GM12878 (cell line): ENCODE measurements at regions not wholly inside any gene's neighbourhood (a gene's known extent, or its start where the extent isn't known, plus 50 kb on each side); places are given as distances from the start of the nearest gene placed in this dataset.

Experiments
- ATAC-seq: fragments of 200-7000 bp; cut with Tn5 transposase; 3 replicates; pipeline ENCODE4 v1.9.1; 2020; ENCODE audit warnings: mild to moderate bottlenecking, moderate library complexity
- BruUV-seq: library from RNA; stranded (reverse); fragments of 400-500 nt; replicated peaks from 2 replicates; lab custom pipeline; 2021; lab: Mats Ljungman, UMichigan
- CTCF ChIA-PET: fragments of 300-600 bp; sonication (Branson Sonifier 250); formaldehyde crosslinking; extraction: SDS; loops from one replicate; lab custom pipeline; 2021; ENCODE audit warnings: inconsistent platforms; lab: Yijun Ruan, JAX
- POLR2A ChIA-PET: fragments of 350-600 bp; formaldehyde crosslinking; extraction: SDS; loops from one replicate; lab custom pipeline; 2021; ENCODE audit warnings: inconsistent platforms; lab: Charles Lee
- RAD21 ChIA-PET: fragments of 300-600 bp; sonication (Branson Sonifier 250); formaldehyde crosslinking; loops from one replicate; lab custom pipeline; 2023; ENCODE audit warnings: antibody characterized with exemption; ENCODE audit not compliant: unreplicated experiment; lab: Charles Lee
- SMC1A ChIA-PET: fragments of 300-600 bp; sonication (Branson Sonifier 250); formaldehyde crosslinking; loops from one replicate; lab custom pipeline; 2023; ENCODE audit not compliant: unreplicated experiment, uncharacterized antibody; lab: Charles Lee
- DNase-seq: peaks from one replicate; pipeline ENCODE4 v3.0.0-alpha.2; 2011; ENCODE audit warnings: low read depth, low spot score
- FAIRE-seq: peaks from 3 replicates; lab custom pipeline; 2011; peaks lifted over from hg19 to GRCh38; lab: Jason Lieb, UNC
- H2AFZ ChIP-seq: 2 replicates; pipeline ENCODE4 v1.6.0; 2011; ENCODE audit warnings: low read depth, low read length, control low read depth; ENCODE audit not compliant: control insufficient read depth
- H3K27ac ChIP-seq: 2 replicates; pipeline ENCODE4 v1.5.1; 2011; ENCODE audit warnings: control low read depth; ENCODE audit not compliant: control insufficient read depth, insufficient read depth
- H3K27me3 ChIP-seq, 2 experiments: replicated peaks in 1 of 2; 2 replicates each; pipeline versions ENCODE4 v1.6.0 to v1.6.1; 2011; ENCODE audit warnings: low read length in 1 of 2; ENCODE audit not compliant: control insufficient read depth in 2 of 2, insufficient read depth in 2 of 2
- H3K36me3 ChIP-seq, 2 experiments: 2 replicates each; pipeline ENCODE4 v1.5.1; 2011; ENCODE audit warnings: low read length in 1 of 2; ENCODE audit not compliant: control insufficient read depth in 2 of 2, insufficient read depth in 2 of 2
- H3K4me1 ChIP-seq: 2 replicates; pipeline ENCODE4 v1.6.1; 2011; ENCODE audit warnings: mild to moderate bottlenecking, low read length, moderate library complexity, mixed read lengths; ENCODE audit not compliant: control insufficient read depth, insufficient read depth
- H3K4me2 ChIP-seq: 2 replicates; pipeline ENCODE4 v1.6.0; 2011; ENCODE audit warnings: control low read depth; ENCODE audit not compliant: control insufficient read depth, insufficient read depth
- H3K4me3 ChIP-seq: fragments of 200-600 bp; sonication (generic); 2 replicates; pipeline ENCODE4 v1.5.1; 2016
- H3K79me2 ChIP-seq: 2 replicates; pipeline ENCODE4 v1.6.0; 2011; ENCODE audit warnings: low read length; ENCODE audit not compliant: control insufficient read depth, insufficient read depth
- H3K9ac ChIP-seq: 2 replicates; pipeline ENCODE4 v1.8.0; 2011; ENCODE audit warnings: low read length, control low read depth, mixed read lengths; ENCODE audit not compliant: control insufficient read depth, insufficient read depth
- H3K9me3 ChIP-seq: replicated peaks from 3 replicates; pipeline ENCODE4 v1.5.1; 2011; ENCODE audit warnings: mild to moderate bottlenecking, low read length; ENCODE audit not compliant: control insufficient read depth, insufficient read depth
- H4K20me1 ChIP-seq: 2 replicates; pipeline ENCODE4 v1.6.0; 2011; ENCODE audit not compliant: control insufficient read depth, insufficient read depth
- CHD2 ChIP-seq: IDR thresholded peaks from 2 replicates; pipeline ENCODE4 v1.6.1; 2011; ENCODE audit warnings: low read depth, low read length, improper control_type of control experiment, borderline replicate concordance
- ESRRA ChIP-seq: IDR thresholded peaks from 2 replicates; pipeline ENCODE4 v1.6.1; 2012; ENCODE audit warnings: mild to moderate bottlenecking, low read length, improper control_type of control experiment
- MYC ChIP-seq: IDR thresholded peaks from 2 replicates; pipeline ENCODE4 v1.6.1; 2011; ENCODE audit warnings: mild to moderate bottlenecking, low read length, moderate library complexity, inconsistent platforms; ENCODE audit not compliant: insufficient read depth, insufficient replicate concordance, insufficient read length, severe bottlenecking
- PML ChIP-seq: IDR thresholded peaks from 2 replicates; pipeline ENCODE4 v1.6.1; 2012; ENCODE audit warnings: low read length, inconsistent platforms
- POLR2AphosphoS5 ChIP-seq: IDR thresholded peaks from 2 replicates; pipeline ENCODE4 v1.6.1; 2011; ENCODE audit warnings: mild to moderate bottlenecking, low read length, inconsistent platforms
- SMARCA5 ChIP-seq: fragments of 450-650 bp; IDR thresholded peaks from 2 replicates; pipeline ENCODE4 v1.6.1; 2017; ENCODE audit warnings: mild to moderate bottlenecking
- SUZ12 ChIP-seq: fragments of 200-600 bp; sonication (generic); IDR thresholded peaks from one replicate; pipeline ENCODE4 v1.6.1; 2018; ENCODE audit warnings: antibody characterized with exemption, mild to moderate bottlenecking; ENCODE audit not compliant: unreplicated experiment
- ZNF207 ChIP-seq: fragments of 450-650 bp; IDR thresholded peaks from 2 replicates; pipeline ENCODE4 v1.6.1; 2014; ENCODE audit warnings: antibody characterized with exemption, mild to moderate bottlenecking, borderline replicate concordance
- WGBS: methylation state at CpG from one replicate; pipeline ENCODE4 v1.1.6; 2016; ENCODE audit warnings: low lambda C conversion rate; ENCODE audit not compliant: insufficient replicate concordance, insufficient coverage; ENCODE audit errors: missing lambda C conversion rate; 5-methylcytosine and 5-hydroxymethylcytosine counted together
- in situ Hi-C: fragments of 300-500 bp; cut with MboI; formaldehyde crosslinking; loops from 9 replicates; pipeline ENCODE4 v1.14.3; 2018; ENCODE audit warnings: mixed read lengths
- intact Hi-C: fragments of 100-400 bp; cut with micrococcal nuclease; formaldehyde crosslinking; loops from one replicate; pipeline ENCODE4 v1.14.2; 2022; ENCODE audit not compliant: unreplicated experiment
- TF ChIP-seq, protein P1 (sequence below): fragments of 450-650 bp; IDR thresholded peaks from 2 replicates; pipeline ENCODE4 v1.6.1; 2017; ENCODE audit warnings: mild to moderate bottlenecking, low read depth, inconsistent platforms; ENCODE audit not compliant: poor library complexity, severe bottlenecking
- TF ChIP-seq, protein P2 (sequence below): fragments of 150-350 bp; IDR thresholded peaks from 2 replicates; pipeline ENCODE4 v1.6.1; 2014; ENCODE audit warnings: mild to moderate bottlenecking, low read depth, low read length
- TF ChIP-seq, protein P3 (sequence below): fragments of 150-350 bp; IDR thresholded peaks from 2 replicates; pipeline ENCODE4 v1.6.1; 2016; ENCODE audit warnings: low read depth, low read length
- TF ChIP-seq, protein P4 (sequence below): IDR thresholded peaks from 2 replicates; pipeline ENCODE4 v1.6.1; 2012; ENCODE audit warnings: low read length, inconsistent platforms
- TF ChIP-seq, protein P5 (sequence below): fragments of 450-650 bp; formaldehyde crosslinking; IDR thresholded peaks from 2 replicates; pipeline ENCODE4 v1.4.0; 2022; ENCODE audit warnings: mild to moderate bottlenecking, moderate library complexity

DNA sequence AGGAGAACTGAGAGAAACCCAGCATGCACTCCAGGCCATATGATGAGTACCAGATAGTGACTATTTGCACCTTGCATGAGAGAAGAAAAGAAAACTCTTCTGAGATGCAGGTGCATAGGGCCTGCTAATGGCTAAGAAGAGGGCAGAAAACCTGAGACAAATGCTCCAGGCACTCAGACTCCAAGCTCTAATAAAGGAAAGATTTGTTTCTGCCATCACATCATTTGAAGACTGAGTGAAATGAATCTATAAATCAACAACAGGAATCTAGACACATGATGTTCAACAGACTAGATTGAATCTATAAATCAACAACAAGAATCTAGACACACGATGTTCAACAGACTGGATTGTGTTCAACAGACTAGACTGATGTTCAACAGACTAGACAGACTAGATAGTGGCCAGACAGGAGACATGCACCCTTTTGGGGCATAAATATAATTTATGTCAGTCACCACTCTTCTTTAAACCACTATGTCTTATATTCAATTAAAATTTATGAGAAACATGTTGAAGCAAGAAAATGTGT is 482.7 kb upstream of the UBE2E3 start:
- H3K27ac ChIP-seq, result no peak overlapping the region
- no peaks in the 10 kb centered on the region for H3K27me3 ChIP-seq
- H3K4me1 ChIP-seq, result no peaks in the 10 kb centered on the region
- ChIA-PET SMC1A (no interaction called here), POLR2A (no interaction called here), RAD21 (no interaction called here), CTCF (no interaction called here)
- DNase-seq (no peak), FAIRE-seq (no peak), ATAC-seq (no peak)
- H2AFZ ChIP-seq, result no peak overlapping the region
- in situ Hi-C loops, result no loop called here
- 22% methylated on average over 1 of the region's 1 CpG for WGBS
- BruUV-seq, result no TSS peak
- no peaks in the 10 kb centered on the region for H3K9me3 ChIP-seq
- H3K4me3 ChIP-seq, result no peak overlapping the region
- H3K36me3 ChIP-seq, result no peaks in the 10 kb centered on the region
- H4K20me1 ChIP-seq, result no peaks in the 10 kb centered on the region
- H3K4me2 ChIP-seq, result no peak overlapping the region
- intact Hi-C loops, result no loop called here
- no peaks in the 10 kb centered on the region for H3K79me2 ChIP-seq
- H3K9ac ChIP-seq, result no peak overlapping the region
- TF ChIP-seq ZNF207 (no peak), MYC (no peak), SMARCA5 (no peak), PML (no peak), ESRRA (no peak), POLR2AphosphoS5 (no peak), CHD2 (no peak), SUZ12 (no peak)
- TF ChIP-seq, protein P1, sequence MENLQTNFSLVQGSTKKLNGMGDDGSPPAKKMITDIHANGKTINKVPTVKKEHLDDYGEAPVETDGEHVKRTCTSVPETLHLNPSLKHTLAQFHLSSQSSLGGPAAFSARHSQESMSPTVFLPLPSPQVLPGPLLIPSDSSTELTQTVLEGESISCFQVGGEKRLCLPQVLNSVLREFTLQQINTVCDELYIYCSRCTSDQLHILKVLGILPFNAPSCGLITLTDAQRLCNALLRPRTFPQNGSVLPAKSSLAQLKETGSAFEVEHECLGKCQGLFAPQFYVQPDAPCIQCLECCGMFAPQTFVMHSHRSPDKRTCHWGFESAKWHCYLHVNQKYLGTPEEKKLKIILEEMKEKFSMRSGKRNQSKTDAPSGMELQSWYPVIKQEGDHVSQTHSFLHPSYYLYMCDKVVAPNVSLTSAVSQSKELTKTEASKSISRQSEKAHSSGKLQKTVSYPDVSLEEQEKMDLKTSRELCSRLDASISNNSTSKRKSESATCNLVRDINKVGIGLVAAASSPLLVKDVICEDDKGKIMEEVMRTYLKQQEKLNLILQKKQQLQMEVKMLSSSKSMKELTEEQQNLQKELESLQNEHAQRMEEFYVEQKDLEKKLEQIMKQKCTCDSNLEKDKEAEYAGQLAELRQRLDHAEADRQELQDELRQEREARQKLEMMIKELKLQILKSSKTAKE, result no peak
- TF ChIP-seq, protein P2, sequence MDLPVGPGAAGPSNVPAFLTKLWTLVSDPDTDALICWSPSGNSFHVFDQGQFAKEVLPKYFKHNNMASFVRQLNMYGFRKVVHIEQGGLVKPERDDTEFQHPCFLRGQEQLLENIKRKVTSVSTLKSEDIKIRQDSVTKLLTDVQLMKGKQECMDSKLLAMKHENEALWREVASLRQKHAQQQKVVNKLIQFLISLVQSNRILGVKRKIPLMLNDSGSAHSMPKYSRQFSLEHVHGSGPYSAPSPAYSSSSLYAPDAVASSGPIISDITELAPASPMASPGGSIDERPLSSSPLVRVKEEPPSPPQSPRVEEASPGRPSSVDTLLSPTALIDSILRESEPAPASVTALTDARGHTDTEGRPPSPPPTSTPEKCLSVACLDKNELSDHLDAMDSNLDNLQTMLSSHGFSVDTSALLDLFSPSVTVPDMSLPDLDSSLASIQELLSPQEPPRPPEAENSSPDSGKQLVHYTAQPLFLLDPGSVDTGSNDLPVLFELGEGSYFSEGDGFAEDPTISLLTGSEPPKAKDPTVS, result no peak
- TF ChIP-seq, protein P3, sequence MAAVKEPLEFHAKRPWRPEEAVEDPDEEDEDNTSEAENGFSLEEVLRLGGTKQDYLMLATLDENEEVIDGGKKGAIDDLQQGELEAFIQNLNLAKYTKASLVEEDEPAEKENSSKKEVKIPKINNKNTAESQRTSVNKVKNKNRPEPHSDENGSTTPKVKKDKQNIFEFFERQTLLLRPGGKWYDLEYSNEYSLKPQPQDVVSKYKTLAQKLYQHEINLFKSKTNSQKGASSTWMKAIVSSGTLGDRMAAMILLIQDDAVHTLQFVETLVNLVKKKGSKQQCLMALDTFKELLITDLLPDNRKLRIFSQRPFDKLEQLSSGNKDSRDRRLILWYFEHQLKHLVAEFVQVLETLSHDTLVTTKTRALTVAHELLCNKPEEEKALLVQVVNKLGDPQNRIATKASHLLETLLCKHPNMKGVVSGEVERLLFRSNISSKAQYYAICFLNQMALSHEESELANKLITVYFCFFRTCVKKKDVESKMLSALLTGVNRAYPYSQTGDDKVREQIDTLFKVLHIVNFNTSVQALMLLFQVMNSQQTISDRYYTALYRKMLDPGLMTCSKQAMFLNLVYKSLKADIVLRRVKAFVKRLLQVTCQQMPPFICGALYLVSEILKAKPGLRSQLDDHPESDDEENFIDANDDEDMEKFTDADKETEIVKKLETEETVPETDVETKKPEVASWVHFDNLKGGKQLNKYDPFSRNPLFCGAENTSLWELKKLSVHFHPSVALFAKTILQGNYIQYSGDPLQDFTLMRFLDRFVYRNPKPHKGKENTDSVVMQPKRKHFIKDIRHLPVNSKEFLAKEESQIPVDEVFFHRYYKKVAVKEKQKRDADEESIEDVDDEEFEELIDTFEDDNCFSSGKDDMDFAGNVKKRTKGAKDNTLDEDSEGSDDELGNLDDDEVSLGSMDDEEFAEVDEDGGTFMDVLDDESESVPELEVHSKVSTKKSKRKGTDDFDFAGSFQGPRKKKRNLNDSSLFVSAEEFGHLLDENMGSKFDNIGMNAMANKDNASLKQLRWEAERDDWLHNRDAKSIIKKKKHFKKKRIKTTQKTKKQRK, result no peak
- TF ChIP-seq, protein P4, sequence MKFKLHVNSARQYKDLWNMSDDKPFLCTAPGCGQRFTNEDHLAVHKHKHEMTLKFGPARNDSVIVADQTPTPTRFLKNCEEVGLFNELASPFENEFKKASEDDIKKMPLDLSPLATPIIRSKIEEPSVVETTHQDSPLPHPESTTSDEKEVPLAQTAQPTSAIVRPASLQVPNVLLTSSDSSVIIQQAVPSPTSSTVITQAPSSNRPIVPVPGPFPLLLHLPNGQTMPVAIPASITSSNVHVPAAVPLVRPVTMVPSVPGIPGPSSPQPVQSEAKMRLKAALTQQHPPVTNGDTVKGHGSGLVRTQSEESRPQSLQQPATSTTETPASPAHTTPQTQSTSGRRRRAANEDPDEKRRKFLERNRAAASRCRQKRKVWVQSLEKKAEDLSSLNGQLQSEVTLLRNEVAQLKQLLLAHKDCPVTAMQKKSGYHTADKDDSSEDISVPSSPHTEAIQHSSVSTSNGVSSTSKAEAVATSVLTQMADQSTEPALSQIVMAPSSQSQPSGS, result no peak
- TF ChIP-seq, protein P5, sequence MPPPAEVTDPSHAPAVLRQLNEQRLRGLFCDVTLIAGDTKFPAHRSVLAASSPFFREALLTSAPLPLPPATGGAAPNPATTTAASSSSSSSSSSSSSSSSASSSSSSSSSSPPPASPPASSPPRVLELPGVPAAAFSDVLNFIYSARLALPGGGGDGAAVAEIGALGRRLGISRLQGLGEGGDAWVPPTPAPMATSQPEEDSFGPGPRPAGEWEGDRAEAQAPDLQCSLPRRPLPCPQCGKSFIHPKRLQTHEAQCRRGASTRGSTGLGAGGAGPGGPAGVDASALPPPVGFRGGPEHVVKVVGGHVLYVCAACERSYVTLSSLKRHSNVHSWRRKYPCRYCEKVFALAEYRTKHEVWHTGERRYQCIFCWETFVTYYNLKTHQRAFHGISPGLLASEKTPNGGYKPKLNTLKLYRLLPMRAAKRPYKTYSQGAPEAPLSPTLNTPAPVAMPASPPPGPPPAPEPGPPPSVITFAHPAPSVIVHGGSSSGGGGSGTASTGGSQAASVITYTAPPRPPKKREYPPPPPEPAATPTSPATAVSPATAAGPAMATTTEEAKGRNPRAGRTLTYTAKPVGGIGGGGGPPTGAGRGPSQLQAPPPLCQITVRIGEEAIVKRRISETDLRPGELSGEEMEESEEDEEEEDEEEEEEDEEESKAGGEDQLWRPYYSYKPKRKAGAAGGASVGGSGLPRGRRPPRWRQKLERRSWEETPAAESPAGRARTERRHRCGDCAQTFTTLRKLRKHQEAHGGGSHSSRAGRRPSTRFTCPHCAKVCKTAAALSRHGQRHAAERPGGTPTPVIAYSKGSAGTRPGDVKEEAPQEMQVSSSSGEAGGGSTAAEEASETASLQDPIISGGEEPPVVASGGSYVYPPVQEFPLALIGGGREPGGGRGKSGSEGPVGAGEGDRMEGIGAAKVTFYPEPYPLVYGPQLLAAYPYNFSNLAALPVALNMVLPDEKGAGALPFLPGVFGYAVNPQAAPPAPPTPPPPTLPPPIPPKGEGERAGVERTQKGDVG, result no peak
